Neural crest cell (in vitro differentiated cells): ENCODE measurements at regions not wholly inside any gene's neighbourhood (a gene's known extent, or its start where the extent isn't known, plus 50 kb on each side); places are given as distances from the start of the nearest gene placed in this dataset.

Experiments used
- DNase-seq: peaks from one replicate; pipeline ENCODE4 v3.0.0; 2021; ENCODE audit warnings: low read depth, mixed read lengths, low spot score
- H3K27ac Mint-ChIP-seq: one replicate; pipeline ENCODE4 v1.8.0; 2021; ENCODE audit warnings: mild to moderate bottlenecking, mixed read lengths; ENCODE audit not compliant: unreplicated experiment
- H3K27me3 Mint-ChIP-seq: 2 replicates; pipeline ENCODE4 v1.8.0; 2021; ENCODE audit warnings: low read depth, mild to moderate bottlenecking, mixed read lengths
- H3K36me3 Mint-ChIP-seq: 2 replicates; pipeline ENCODE4 v1.8.0; 2021; ENCODE audit warnings: low read depth, mild to moderate bottlenecking, mixed read lengths
- H3K4me1 Mint-ChIP-seq: 2 replicates; pipeline ENCODE4 v1.8.0; 2021; ENCODE audit warnings: mixed read lengths
- H3K4me3 Mint-ChIP-seq: one replicate; pipeline ENCODE4 v1.8.0; 2021; ENCODE audit warnings: mild to moderate bottlenecking, mixed read lengths
- H3K9me3 Mint-ChIP-seq: 2 replicates; pipeline ENCODE4 v1.8.0; 2021; ENCODE audit warnings: mixed read lengths
- TF ChIP-seq, protein P1 (sequence below): fragments of 200-600 bp; sonication (generic); conservative IDR thresholded peaks from 2 replicates; pipeline ENCODE4 v1.5.0; 2021; ENCODE audit warnings: antibody characterized with exemption, mild to moderate bottlenecking

DNA sequence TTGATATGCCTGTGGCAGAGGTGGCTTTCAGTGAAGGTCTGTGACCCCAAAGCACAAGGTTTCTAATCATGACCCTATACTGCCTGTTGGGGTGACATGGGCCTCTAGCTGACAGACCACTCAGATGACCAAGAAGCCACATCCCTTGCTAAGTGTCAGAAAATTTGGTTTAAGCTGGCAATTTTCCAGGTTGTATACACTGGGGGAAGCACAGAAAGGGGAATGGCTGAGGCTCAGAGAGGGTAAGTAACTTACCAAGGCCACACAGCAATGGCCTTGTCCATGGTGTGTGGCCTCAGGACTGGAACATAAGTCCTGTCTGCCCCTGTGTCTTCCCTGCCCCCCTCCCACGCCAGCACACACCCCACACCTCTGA lies 66.9 kb upstream of the PRDM11 start:
- peaks cover 2% of the 10 kb centered on the region for H3K9me3 Mint-ChIP-seq
- DNase-seq: no peak
- H3K27ac Mint-ChIP-seq: peak overlapping the region; percentile 29
- H3K36me3 Mint-ChIP-seq: no peaks in the 10 kb centered on the region
- no peak overlapping the region for H3K4me3 Mint-ChIP-seq
- TF ChIP-seq, protein P1, sequence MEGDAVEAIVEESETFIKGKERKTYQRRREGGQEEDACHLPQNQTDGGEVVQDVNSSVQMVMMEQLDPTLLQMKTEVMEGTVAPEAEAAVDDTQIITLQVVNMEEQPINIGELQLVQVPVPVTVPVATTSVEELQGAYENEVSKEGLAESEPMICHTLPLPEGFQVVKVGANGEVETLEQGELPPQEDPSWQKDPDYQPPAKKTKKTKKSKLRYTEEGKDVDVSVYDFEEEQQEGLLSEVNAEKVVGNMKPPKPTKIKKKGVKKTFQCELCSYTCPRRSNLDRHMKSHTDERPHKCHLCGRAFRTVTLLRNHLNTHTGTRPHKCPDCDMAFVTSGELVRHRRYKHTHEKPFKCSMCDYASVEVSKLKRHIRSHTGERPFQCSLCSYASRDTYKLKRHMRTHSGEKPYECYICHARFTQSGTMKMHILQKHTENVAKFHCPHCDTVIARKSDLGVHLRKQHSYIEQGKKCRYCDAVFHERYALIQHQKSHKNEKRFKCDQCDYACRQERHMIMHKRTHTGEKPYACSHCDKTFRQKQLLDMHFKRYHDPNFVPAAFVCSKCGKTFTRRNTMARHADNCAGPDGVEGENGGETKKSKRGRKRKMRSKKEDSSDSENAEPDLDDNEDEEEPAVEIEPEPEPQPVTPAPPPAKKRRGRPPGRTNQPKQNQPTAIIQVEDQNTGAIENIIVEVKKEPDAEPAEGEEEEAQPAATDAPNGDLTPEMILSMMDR: no peak
- peaks cover 14% of the 10 kb centered on the region for H3K27me3 Mint-ChIP-seq
- H3K4me1 Mint-ChIP-seq: peaks cover 29% of the 10 kb centered on the region

DNA sequence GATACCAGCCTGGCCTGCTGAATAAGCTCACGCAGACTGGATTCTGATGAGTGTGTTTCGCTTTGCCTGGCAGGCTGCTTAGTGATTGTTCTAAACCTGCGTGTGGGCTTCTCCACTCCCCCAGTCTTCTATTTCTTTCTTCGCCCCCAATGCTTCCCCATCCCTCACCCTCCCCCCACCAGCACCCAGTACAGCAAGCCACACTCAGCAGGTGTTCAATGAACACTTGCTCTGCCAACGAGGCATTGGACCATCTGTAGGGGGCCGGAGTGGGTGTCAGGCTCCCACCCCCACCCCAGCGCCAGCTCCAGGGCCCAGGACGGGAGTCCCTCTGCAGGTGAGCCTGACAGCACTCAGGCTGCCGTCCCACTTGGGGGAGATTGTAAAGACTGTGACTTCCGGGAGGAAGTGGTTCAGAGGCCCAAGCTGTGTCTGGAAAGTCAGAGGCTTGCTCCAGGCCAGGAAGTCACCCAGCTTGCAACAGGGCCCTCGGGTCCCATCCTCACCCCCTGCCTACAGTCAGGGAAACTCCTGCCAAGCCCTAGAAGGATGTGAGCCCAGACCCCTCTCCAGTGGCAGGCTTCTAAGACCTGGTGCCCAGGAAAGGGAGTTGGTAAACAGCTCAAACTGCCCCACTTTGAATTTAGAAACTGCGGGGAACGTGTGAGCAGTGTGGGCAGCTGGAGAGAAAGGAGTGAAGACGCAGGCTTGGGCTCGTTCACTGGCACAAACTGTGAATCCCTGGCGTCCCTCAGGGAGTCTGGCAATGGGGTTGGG lies 66.3 kb upstream of the PRDM11 start:
- TF ChIP-seq, protein P1: no peak
- no peak overlapping the region for H3K4me3 Mint-ChIP-seq
- no peaks in the 10 kb centered on the region for H3K36me3 Mint-ChIP-seq
- peaks cover 28% of the 10 kb centered on the region for H3K4me1 Mint-ChIP-seq
- peaks cover 14% of the 10 kb centered on the region for H3K27me3 Mint-ChIP-seq
- no peak for DNase-seq
- H3K9me3 Mint-ChIP-seq: peaks cover 2% of the 10 kb centered on the region
- H3K27ac Mint-ChIP-seq: no peak overlapping the region

DNA sequence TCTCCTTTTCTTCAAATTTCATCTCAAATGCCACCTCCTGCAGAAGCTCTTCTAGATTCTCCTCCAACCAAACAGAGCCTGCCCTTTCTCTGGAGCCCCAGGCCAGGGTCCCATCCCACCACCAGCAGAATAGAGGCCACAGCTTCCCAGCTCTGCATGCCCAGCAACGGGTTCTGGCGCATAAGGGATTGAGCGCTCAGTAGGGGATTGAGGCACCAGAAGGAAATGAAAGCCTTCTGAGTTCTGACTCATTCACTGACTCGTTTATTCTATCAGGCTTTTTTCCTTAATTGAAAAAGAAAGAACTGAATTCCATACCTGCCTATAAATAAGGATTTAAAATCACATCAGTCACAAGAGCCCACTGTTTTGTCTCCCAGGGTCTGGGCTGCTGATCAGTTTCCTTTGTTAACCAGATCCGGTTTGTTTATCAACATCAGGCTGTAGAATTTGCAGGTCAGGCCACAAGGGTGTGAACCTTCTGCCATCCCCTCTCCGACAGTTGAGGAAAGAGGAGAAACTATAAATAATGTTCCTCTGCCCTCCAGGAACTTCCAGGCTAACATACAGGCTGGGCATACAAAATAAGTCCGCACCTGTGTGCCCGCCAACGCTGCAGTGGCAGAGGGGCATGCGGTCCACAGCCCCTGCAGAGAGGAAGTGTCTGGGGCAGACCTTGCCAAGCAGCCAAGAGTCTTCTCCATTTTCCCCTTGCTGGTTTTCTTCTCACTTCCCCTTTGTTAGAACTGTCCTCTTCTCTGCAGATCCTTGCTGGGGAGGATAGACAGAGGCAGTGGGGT lies 63.5 kb upstream of the PRDM11 start:
- no peak overlapping the region for H3K4me3 Mint-ChIP-seq
- no peak overlapping the region for H3K27ac Mint-ChIP-seq
- no peaks in the 10 kb centered on the region for H3K36me3 Mint-ChIP-seq
- H3K9me3 Mint-ChIP-seq: peaks cover 2% of the 10 kb centered on the region
- H3K4me1 Mint-ChIP-seq: peaks cover 39% of the 10 kb centered on the region
- H3K27me3 Mint-ChIP-seq: peaks cover 14% of the 10 kb centered on the region
- DNase-seq: no peak
- TF ChIP-seq, protein P1: no peak

DNA sequence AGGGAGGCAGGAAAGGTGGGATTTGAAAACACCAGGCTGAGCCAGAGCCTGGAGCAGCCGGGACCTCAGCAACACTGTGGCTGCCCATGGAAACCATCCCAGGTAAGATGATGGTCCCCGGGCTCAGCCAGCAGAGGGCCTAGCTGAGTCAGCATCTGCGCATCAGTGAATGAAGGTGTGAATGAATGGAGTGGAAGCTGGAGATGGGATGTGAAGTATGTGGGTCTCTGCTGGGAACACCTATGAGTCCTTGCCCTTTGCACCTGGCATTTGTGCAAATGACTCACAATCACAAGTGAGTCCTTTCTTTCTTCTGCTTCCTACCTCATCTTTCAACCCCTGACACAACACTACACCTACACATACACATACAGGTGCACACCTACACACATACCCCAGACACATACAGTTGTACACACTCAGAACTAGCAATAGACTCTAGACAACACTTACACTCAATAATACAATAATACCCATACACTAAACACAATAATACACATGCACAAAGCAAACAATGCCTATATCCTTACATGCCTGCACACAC lies 62.8 kb upstream of the PRDM11 start:
- Mint-ChIP-seq H3K36me3 (no peaks in the 10 kb centered on the region), H3K9me3 (peaks cover 2% of the 10 kb centered on the region), H3K4me1 (peaks cover 39% of the 10 kb centered on the region), H3K4me3 (no peak overlapping the region), H3K27me3 (peaks cover 14% of the 10 kb centered on the region), H3K27ac (no peak overlapping the region)
- TF ChIP-seq, protein P1: peak; percentile 43
- no peak for DNase-seq

DNA sequence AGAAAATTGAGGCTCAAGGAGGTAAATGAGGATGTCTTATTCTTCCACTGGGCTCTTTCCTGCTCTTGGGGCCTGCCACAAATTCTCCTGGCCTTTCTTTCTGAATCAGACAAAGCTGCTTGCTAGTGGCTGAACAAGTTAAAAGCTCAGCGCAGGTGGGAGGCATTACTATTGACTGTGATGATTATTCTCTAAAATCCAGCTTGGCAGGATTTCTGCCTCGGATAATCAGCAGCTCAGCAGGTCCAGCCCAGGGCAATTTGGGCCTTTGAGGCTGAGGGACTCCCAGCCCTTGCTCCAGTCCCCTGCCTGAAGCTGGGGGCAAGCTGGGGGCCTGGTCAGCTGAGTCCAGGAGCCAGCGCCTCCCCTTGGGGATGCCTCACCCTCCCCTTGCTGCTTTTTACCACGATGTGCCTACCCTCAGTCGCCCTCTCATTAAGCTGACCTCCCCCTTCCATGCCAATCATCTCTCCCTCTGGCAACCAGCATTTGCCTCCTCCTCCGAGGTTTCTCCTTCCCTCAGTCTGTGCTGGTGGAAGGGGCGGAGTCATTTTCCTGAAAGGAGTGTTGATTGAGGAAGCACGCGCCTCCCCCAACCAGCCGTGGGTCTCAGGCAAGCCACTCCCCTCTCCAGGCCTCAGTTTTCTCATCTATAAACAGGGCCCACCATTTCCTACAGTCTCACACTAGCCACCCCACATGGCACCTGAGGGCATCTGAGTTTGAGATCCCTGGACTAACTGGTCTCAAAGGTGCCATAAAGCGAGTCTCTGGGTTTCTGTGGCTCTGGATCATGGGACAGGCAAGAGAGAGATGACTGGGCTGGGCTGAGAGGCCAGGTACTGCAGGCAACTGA lies 60.6 kb upstream of the PRDM11 start:
- Mint-ChIP-seq H3K27me3 (peaks cover 16% of the 10 kb centered on the region), H3K4me1 (peaks cover 43% of the 10 kb centered on the region), H3K36me3 (no peaks in the 10 kb centered on the region), H3K9me3 (peaks cover 2% of the 10 kb centered on the region), H3K4me3 (no peak overlapping the region), H3K27ac (no peak overlapping the region)
- TF ChIP-seq, protein P1: no peak
- DNase-seq: no peak
